ENCODE measurements at regions not wholly inside any gene's neighbourhood (a gene's known extent, or its start where the extent isn't known, plus 50 kb on each side); places are given as distances from the start of the nearest gene placed in this dataset.

- DNase-seq (ENCODE audit: low read depth) = peak; percentile 59
Observed at GRCh38 chr1:232891656-232892317, 58.6 kb upstream of the NTPCR start.

- DNase-seq (ENCODE audit: low read depth) = no peak
Observed at GRCh38 chr1:232893481-232894313, 56.7 kb upstream of the NTPCR start.

- no peak for DNase-seq (ENCODE audit: low read depth)
Observed at GRCh38 chr1:232894436-232894835, 56.0 kb upstream of the NTPCR start.

- DNase-seq (ENCODE audit: low read depth) = no peak
Observed at GRCh38 chr1:232897949-232898465, 52.4 kb upstream of the NTPCR start.

- DNase-seq (ENCODE audit: low read depth) = no peak
Observed at GRCh38 chr1:232899268-232899667, 51.1 kb upstream of the NTPCR start.

GRCh38 chr1:232899839-232900238, 50.6 kb upstream of the NTPCR start:
- DNase-seq (ENCODE audit: low read depth) = no peak
